KMS-11 (cell line): ENCODE measurements at regions not wholly inside any gene's neighbourhood (a gene's known extent, or its start where the extent isn't known, plus 50 kb on each side); places are given as distances from the start of the nearest gene placed in this dataset.

Source experiments
- H2AFZ ChIP-seq: fragments of 200-600 bp; sonication (generic); 2 replicates; pipeline ENCODE4 v1.6.1; 2016; ENCODE audit warnings: antibody characterized with exemption, mixed run types, low read depth
- H3K27ac ChIP-seq: fragments of 200-600 bp; sonication (generic); 2 replicates; pipeline ENCODE4 v1.6.1; 2016; ENCODE audit warnings: mild to moderate bottlenecking, mixed run types
- H3K27me3 ChIP-seq: fragments of 200-600 bp; sonication (generic); 2 replicates; pipeline ENCODE4 v1.6.1; 2017; ENCODE audit warnings: mild to moderate bottlenecking, low read depth, mixed run types, moderate library complexity; ENCODE audit not compliant: insufficient read depth
- H3K36me3 ChIP-seq: fragments of 200-600 bp; sonication (generic); 2 replicates; pipeline ENCODE4 v1.6.1; 2017; ENCODE audit warnings: mild to moderate bottlenecking, mixed run types; ENCODE audit not compliant: insufficient read depth
- H3K4me1 ChIP-seq: fragments of 200-600 bp; sonication (generic); 2 replicates; pipeline ENCODE4 v1.6.1; 2016; ENCODE audit warnings: mild to moderate bottlenecking, low read depth, mixed run types; ENCODE audit not compliant: poor library complexity, severe bottlenecking
- H3K4me2 ChIP-seq: fragments of 200-600 bp; sonication (generic); 2 replicates; pipeline ENCODE4 v1.7.0; 2016; ENCODE audit warnings: mild to moderate bottlenecking, mixed run types
- H3K4me3 ChIP-seq: fragments of 200-600 bp; sonication (generic); IDR thresholded peaks from 2 replicates; pipeline ENCODE4 v1.6.1; 2017; ENCODE audit warnings: low read depth, low read length, mixed read lengths; ENCODE audit not compliant: insufficient read depth
- H3K79me2 ChIP-seq: fragments of 200-600 bp; sonication (generic); 2 replicates; pipeline ENCODE4 v1.6.1; 2016; ENCODE audit warnings: low read depth, mixed run types; ENCODE audit not compliant: insufficient read depth
- H3K9ac ChIP-seq: fragments of 200-600 bp; sonication (generic); 2 replicates; pipeline ENCODE4 v1.6.1; 2016; ENCODE audit warnings: mild to moderate bottlenecking, mixed run types
- H4K20me1 ChIP-seq: fragments of 200-600 bp; sonication (generic); 2 replicates; pipeline ENCODE4 v1.6.1; 2016; ENCODE audit warnings: mild to moderate bottlenecking, mixed run types; ENCODE audit not compliant: insufficient read depth
- CTCF ChIP-seq: fragments of 200-600 bp; sonication (generic); conservative IDR thresholded peaks from 2 replicates; pipeline ENCODE4 v1.6.1; 2017; ENCODE audit warnings: low read depth, mild to moderate bottlenecking, antibody characterized with exemption, low read length, moderate library complexity, mixed read lengths

GRCh38 chr3:94873751-94874150, 810.9 kb downstream of the NSUN3 start:
- no peaks in the 10 kb centered on the region for H3K36me3 ChIP-seq
- no peak for TF ChIP-seq CTCF
- H3K4me2 ChIP-seq: no peak overlapping the region
- no peak overlapping the region for H3K9ac ChIP-seq
- H4K20me1 ChIP-seq: no peaks in the 10 kb centered on the region
- H3K4me1 ChIP-seq: no peaks in the 10 kb centered on the region
- H3K27me3 ChIP-seq: no peaks in the 10 kb centered on the region
- no peak overlapping the region for H3K27ac ChIP-seq
- H3K79me2 ChIP-seq: no peaks in the 10 kb centered on the region
- H3K4me3 ChIP-seq: no peak overlapping the region
- no peak overlapping the region for H2AFZ ChIP-seq

- Histone ChIP-seq H3K27ac (no peak overlapping the region), H3K4me2 (no peak overlapping the region), H3K4me1 (no peaks in the 10 kb centered on the region), H3K4me3 (no peak overlapping the region), H3K27me3 (no peaks in the 10 kb centered on the region), H2AFZ (no peak overlapping the region), H3K79me2 (no peaks in the 10 kb centered on the region), H4K20me1 (no peaks in the 10 kb centered on the region), H3K9ac (no peak overlapping the region), H3K36me3 (no peaks in the 10 kb centered on the region)
- TF ChIP-seq CTCF: no peak
Measured at GRCh38 chr3:94875149-94875548, 812.3 kb downstream of the NSUN3 start.

- no peak overlapping the region for H3K4me3 ChIP-seq
- no peak for TF ChIP-seq CTCF
- no peaks in the 10 kb centered on the region for H4K20me1 ChIP-seq
Measured at GRCh38 chr3:94887065-94887464, 824.2 kb downstream of the NSUN3 start.

GRCh38 chr3:94896994-94897393, 834.1 kb downstream of the NSUN3 start:
- Histone ChIP-seq H3K9ac (no peak overlapping the region), H3K27ac (no peak overlapping the region; the same call in 1 of the 2 replicates), H2AFZ (no peak overlapping the region), H3K27me3 (no peaks in the 10 kb centered on the region), H3K4me3 (no peak overlapping the region), H3K79me2 (no peaks in the 10 kb centered on the region), H3K4me1 (peaks cover 54% of the 10 kb centered on the region), H3K36me3 (no peaks in the 10 kb centered on the region), H3K4me2 (peak overlapping the region; percentile 86), H4K20me1 (no peaks in the 10 kb centered on the region)
- no peak for TF ChIP-seq CTCF

More at GRCh38 chr3:94887065-94887464, 824.2 kb downstream of the NSUN3 start:
- Histone ChIP-seq H3K9ac (no peak overlapping the region), H3K36me3 (no peaks in the 10 kb centered on the region), H3K4me2 (no peak overlapping the region), H3K27me3 (no peaks in the 10 kb centered on the region), H3K79me2 (no peaks in the 10 kb centered on the region), H3K4me1 (peaks cover 11% of the 10 kb centered on the region), H3K27ac (no peak overlapping the region), H2AFZ (no peak overlapping the region)

- no peaks in the 10 kb centered on the region for H3K4me1 ChIP-seq
Measured at GRCh38 chr3:94904156-94904674, 841.4 kb downstream of the NSUN3 start.

More at GRCh38 chr3:94904156-94904674, 841.4 kb downstream of the NSUN3 start:
- Histone ChIP-seq H3K9ac (no peak overlapping the region), H3K4me2 (no peak overlapping the region), H3K27ac (no peak overlapping the region), H2AFZ (no peak overlapping the region), H3K79me2 (no peaks in the 10 kb centered on the region), H3K4me3 (no peak overlapping the region), H4K20me1 (no peaks in the 10 kb centered on the region), H3K36me3 (no peaks in the 10 kb centered on the region), H3K27me3 (no peaks in the 10 kb centered on the region)
- no peak for TF ChIP-seq CTCF
